DMS 273 treated with DMSO at 0.1 percent for 48 hours (cell line): ENCODE measurements at regions not wholly inside any gene's neighbourhood (a gene's known extent, or its start where the extent isn't known, plus 50 kb on each side); places are given as distances from the start of the nearest gene placed in this dataset.

Experiments
- DNase-seq: peaks from one replicate; lab custom pipeline; 2025; lab: John Stamatoyannopoulos, UW

DNA sequence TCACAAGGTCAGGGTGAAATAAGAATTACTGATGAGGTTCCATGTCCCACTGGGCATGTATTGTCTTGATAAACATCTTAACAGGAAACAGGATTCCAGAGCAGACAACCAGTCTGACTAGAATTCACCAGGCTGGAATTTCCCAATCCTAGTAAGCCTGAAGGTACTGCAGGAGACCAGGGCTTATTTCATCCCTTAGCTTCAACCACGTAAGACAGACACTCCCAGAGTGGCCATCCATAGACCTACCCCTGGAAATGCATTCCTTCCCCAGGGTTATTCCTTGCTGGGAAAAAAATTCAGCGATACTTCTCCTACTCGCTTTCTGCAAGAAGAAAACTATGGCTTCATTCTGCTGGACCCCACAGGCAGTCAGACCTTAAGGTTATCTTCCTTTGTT lies 785.4 kb downstream of the NR2F1-AS1 start:
- DNase-seq: no peak

DNA sequence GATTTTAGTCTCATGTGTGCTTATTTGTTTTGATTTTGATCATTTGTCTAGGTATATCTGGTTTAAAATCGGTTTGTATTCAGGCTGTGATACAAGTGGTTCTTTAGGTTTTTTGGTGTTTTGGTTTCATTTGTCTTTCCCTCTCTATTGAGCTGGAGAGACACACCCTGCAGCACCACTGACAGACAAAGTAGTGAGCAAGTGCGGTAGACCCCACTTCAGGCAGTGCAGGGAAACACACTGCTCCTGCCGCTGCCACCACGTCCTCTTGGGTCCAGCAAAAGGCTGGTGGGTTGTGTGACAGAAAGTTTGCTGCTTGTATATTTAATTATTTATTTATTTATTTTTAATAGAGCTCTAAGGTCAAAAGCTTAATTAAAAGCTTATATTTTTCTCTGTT lies 801.0 kb downstream of the NR2F1-AS1 start:
- no peak for DNase-seq

DNA sequence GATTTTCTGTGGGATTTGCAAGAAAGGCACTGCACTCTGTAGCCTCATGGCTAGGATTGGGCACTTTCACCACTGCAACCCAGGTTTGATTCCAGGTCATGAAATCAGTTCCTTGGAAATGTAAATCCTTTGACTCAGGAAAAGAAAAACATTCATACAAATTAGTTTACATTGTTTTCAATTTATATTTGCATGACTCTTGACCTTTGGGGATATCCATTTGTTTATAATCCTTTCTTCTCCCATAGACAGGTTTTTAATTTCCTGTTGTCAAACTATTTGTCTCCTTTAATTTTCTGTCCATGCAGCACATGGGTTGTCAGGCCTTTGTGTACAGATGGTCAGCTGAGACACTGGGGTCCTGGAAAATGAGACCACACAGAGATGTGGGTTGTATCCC lies 801.5 kb downstream of the NR2F1-AS1 start:
- no peak for DNase-seq

DNA sequence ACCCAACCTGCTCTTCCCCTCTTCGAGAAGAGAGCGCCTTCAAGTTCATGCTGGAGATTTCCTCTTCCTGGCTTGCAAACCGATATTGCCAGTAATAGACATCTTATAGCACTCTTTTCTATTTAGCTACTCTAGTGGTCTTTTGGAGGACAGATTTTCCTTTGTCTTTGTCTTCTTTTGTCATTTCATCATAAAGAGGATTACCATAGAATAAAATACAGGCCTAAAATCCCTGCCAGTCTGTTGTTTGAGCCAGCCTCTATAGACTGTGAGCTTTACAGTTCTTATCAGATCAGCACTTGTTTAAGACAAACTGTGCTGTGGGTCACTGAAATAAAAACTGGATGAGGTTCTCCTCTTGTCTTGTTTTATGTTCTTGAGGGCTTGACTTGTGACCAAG lies 802.8 kb downstream of the NR2F1-AS1 start:
- DNase-seq: no peak

DNA sequence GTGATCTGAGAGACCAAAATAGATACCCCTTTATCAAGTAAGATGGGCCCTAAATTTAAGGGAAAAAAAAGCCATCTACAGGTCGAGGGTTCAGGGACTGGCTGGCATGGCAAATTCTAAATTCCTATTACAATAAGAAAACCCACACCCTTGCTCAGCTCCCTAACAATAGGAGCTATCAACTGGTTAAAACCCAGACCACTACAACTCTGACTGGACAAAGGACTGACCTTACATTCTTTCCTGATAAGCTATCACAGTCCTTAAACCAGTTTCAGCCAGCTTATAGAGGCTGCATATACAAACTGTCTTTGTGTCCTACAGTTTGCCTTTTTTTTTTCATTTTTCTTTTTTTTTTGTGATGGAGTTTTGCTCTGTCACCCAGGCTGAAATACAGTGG lies 803.6 kb downstream of the NR2F1-AS1 start:
- DNase-seq: no peak

DNA sequence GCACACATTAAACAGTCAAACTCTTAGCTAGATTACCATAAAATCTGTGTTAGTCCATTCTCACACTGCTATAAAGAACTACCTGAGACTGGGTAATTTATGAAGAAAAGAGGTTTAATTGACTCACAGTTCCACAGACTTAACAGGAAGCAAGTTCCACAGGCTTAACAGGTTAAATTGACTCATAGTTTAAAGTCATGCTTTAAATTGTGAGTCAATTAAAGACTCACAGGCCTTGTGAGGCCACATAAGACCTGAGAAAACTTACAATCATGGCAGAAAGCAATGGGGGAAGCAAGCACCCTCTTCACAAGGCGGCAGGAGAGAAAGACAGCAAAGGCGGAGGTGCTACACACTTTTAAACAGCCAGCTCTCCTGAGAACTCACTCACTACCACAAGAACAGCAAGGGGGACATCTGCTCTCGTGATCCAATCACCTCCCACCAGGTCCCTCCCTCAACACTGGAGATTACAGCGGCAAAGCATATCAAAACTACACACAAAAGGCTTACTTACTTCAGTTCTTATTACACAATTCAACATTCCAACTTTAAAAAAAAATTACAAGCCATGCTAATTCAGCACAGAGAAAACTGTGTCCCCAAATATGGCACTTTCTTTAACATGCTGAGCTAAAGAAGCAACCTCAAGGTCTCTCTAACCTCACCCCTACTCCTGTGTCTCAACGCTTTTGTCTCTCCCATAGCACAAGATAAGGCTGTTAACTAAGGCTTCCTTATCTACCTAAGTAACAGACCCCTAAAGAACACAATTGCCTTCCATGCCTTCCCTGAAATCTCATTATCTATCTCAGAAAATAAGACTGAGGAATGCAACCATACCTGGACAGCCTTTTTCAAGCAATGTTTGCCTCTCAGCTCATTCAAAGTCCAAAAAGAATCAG lies 805.1 kb downstream of the NR2F1-AS1 start:
- DNase-seq: no peak

DNA sequence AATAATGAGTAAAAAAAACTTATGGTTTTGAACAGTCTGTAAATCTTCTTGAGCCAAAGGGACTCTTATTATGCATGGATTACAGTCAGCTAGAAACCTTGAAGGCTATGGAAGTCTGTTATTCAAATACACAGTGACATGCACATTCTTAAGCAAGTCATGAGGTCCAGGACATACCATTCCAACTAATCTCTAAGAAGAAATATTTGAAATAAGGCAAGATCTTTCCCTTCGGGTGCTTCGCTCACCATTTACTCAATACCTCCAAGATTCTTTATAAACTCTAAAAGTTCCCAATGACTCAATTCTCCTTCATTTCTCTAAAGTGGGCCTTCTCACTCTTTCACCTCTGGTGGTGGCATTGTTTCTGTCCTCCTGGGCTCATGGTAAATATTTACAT lies 811.0 kb downstream of the NR2F1-AS1 start:
- no peak for DNase-seq

DNA sequence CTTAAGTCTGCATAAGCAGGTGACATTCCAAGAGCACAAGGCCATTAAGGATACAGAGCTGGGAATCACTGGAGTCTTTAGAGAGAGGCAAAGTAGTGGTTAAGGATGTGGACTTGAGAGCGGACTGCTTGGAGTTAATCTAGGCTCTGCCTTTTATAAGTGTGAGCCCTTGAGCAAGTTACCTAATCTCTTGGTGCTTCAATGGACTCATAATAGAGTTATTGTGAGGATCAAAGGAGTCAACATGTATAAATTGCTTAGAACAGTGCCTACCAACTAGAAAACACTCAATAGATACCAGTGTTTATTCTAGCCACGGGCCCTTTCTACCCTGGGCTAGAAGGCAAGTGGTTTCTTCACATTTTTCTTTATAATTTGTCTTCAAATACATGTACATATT lies 819.4 kb downstream of the NR2F1-AS1 start:
- DNase-seq: no peak

DNA sequence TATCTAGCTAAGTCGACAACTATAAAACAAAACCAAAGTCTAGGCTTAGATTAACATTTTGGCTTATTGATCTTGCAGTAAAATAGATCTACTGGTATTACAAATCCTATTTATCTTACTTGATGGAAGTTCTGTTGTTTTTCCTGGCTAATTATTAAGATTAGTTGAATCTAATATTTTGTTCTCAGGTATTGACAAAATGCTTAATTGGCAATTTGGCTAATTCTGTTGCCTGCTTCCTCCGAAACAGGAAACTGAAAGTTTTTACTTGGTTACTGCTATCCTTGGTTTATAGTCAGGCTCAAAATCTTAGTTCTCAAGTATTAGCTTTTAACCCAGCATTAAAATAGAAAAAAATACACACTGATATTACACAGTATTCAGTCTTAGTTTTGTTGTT lies 820.5 kb downstream of the NR2F1-AS1 start:
- no peak for DNase-seq

DNA sequence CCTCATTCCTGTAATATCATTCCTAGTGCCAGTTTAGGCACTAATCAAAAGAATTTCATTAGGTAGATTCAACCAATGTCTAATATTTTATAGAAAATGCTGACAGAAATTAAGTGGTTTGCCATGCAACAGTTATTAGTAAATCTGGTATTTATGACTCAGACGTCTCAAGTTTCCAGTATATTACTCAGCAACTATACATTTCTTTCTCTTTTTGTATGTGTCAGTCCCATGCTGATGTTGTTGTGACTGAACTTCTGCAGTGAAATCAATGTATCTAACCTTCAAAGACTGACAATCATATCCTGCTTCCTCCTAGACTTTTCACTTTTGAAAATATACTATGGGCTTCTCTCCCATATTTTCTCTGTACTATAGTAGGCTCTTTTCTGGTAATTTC lies 822.5 kb downstream of the NR2F1-AS1 start:
- DNase-seq: no peak

DNA sequence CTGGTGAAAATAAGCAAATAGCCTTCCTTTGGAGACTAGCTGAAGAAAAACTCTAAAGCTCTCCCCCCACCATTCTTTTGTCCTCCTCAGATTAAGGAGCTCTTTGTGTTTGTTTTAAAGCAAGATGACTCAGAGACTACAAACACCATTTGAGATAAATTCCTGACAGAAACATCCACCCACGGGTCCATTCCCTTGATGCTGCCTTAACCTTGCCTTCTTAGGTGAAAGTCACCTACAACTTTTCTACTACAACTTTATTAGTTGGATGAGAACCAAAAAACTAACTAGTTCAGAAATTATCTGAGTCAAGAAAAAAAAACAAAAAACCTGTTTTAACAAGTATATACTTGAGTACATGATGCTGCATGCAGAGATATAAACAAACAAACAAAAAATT lies 831.1 kb downstream of the NR2F1-AS1 start:
- DNase-seq: no peak

DNA sequence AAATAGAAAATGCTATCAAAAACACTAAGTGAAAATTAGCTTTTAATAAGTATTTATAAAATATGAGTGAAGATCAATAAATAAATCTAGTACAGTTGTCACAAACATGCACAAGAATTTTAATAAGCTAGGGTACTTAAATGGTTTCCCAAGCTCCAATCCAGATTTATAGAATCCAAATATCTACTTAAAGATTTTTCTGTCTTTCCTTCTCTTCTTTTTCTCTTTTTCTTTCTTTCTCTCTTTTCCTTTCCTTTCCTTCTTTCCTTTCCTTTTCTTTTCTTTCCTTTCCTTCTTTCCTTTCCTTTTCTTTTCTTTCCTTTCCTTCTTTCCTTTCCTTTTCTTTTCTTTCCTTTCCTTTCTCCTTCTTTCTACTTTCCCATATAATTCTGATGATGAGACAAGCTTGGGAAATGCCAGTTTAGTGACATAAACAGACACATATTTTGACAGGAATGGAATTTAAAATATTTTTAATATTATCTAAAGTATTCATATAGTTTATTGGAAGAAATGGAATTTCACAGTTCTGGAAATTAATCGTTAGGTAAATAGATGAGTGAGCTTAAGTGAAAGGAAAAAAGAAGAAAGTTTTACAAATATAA lies 832.8 kb downstream of the NR2F1-AS1 start:
- no peak for DNase-seq

DNA sequence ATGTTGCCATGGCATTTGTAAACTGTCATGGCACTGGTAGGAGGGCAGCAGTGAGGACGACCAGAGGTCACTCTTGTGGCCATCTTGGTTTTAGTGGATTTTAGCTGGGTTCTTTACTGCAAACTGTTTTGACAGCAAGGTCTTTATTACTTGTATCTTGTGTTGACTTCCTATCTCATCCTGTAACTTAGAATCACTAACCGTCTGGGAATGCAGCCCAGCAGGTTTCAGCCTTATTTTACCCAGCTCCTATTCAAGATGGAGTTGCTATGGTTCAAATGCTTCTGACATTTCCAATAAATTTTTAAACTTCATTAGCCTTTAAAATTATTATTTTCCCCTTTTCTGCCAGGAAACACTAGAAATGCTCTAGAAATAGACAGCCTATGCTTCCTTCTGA lies 839.1 kb downstream of the NR2F1-AS1 start:
- DNase-seq: no peak

DNA sequence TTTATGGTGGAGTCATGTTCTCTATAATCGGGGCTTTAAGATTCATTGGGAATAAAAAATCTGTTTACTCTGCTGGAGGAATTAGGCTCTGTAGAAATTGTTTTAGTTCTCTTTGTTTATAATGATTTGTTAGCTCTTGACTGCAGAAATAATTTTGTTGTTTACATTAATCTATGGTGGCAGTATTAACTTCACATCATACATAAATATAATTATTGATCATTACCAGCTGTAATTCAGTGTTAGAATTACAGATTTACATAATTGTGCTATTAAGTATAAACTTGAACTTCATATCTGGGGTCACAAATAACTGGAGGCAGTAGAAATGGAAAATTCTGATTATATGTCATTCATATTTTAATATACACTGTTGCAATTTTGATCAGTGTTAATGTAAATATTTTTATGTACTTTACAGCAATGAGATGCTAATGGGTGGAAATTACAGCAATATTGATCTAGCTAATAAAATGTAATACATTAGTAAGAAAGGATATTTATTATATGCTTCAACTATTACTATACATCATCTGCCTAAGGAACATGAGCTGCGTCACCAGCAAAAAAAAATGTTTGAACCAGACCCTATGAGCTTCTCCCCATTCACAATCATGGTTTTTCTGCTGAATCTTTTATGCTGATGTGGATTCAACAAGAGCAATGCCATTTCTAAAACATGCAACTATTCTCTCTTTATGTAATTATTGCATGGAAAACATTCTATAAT lies 846.6 kb downstream of the NR2F1-AS1 start:
- DNase-seq: no peak

DNA sequence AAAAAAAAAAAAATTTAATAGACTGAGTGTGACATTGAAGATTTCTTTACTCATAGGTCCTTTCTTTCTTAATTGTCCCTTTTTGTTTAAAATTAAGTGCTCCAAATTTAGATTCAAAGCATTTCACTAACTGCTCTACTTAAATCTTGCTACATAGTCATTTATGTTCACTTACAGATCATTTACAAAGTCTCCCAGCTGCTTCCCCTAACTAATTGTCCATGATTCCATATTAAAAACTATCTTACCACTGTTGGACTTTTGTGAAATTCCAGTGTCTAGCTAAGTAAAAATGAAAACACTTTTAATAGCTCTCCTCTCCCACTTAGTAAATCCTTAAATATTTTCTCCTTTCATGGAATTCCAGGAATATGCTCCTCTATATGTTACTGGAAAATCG lies 850.5 kb downstream of the NR2F1-AS1 start:
- DNase-seq: no peak

DNA sequence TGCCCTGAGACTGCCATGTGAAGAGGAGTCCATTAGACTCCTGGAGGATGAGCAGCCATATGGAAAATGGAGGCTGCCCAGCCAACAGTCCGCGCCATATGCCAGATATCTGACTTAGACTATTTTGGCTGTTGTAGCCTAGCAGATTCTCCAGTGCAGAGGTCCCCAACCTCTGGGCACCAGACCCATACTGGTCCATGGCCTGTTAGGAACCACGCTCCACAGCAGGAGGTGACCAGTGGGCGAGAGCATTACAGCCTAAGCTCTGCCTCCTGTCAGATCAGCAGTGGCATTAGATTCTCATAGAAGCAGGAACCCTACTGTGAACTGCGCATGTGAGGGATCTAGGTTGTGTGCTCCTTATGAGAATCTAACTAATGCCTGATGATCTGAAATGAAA lies 851.9 kb downstream of the NR2F1-AS1 start:
- no peak for DNase-seq

DNA sequence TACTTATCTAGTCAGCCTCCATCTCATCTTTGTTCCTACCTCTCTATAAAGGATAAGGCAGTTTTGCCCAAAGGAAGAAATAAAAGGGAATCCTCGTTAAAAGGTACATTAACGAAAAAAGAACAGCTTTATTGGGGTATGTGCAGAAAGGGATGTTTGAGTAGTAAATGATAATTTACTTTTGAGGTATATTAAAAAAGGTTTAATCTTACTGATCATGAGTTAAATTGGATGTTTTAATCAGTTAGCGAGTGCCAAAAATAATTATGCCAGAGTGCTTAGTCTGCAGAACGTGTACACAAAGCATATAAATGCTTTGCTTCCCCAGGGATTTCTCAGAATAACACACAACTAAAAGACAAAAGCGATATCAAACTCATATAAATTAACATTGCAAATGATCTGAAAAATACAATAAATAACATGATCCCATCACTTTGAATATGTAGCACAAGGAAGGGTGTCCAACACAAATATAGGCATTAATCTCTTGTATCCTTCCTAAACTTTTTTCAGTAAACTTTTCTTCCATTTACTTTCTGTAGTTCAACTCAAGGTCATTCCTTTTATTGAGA lies 865.0 kb downstream of the NR2F1-AS1 start:
- no peak for DNase-seq

DNA sequence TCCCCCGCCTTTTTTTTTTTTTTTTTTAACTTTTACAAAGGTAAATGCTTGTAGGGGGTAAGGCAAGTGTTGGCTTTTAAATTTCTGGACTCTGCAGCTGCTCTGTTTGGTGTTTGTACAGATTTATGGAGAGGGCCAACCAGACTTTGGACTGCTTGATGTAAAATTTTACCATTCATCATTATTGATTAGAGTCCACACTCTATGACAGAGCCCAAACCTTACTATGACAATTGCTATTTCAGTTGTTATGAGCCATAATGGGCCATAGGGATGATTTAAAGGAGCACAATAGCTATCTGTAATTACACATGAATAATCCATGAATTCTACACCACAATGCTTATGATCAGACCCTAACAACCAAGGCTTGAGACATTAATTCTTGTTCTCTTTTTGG lies 867.2 kb downstream of the NR2F1-AS1 start:
- no peak for DNase-seq

DNA sequence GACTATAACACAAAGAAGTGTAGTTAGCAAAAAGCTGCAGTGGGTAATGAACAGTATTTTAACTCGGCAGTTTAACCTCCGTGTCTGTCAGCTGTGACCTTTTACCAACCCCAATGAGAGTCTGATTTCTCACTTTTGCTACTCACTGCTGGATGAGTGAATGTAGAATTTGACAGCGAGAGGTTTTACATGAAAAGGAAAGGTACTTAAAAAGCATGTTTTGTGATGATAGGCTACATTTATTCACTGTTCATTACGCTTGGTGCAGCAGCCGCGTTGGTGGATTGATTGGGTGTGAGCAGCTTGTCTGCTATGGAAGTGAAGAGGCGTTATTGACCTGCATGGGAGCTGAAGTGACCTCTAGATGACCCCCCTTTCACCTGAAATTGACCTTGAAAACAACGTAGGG lies 867.7 kb downstream of the NR2F1-AS1 start:
- DNase-seq: no peak

DNA sequence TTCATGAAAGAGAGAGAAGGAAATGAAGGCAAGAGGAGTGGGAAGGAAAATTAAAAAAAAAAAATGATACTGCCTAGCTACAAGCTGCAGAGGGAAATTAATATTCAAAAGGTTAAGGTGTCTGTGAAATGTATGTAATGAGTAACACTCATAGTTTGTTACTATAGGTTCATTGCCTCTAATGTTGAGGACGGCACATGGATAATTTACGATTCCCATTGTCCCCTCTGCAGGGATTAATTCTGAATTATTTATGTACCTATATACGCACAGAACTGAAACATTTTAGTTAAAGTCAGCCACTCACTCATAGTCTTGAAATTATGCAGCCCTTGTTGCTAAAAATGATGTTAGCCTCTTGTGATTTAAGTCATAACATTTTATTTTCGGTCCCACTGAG lies 869.1 kb downstream of the NR2F1-AS1 start:
- no peak for DNase-seq

DNA sequence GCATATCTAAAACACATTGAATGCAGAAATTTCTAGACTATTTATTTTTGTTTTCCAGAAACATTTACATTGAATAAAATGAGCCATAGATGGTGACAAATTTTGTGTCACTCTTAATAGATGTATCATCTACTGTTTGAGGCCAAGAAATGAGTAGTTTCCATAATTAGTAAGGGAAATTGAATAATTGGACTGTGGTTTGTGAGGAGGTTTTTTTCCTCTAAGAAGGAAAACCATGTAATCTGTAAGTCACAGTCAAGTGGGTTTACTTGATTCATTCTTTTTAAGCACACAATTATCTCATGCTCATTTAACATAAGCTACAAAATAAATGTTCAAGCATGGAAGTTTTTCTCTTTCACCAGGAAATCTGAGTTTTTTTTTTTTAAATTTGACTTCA lies 876.4 kb downstream of the NR2F1-AS1 start:
- no peak for DNase-seq

DNA sequence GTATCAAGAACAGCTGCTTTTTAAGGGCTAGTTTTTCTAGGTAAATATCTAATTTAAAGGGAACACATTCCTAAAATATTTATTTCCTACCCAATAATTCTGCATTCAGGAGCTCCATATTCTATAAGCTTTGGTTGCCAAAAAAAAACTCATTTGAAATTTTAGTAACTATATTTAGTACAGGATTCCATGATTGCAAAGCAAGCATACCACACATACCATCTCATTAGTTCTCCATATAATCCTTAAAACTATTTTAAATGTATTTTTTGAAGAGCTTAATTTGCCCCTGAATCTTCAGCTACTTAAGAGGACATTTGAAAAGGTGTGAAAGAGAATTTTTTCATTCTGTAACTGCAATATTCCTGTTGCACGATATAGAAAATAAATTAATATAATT lies 877.0 kb downstream of the NR2F1-AS1 start:
- no peak for DNase-seq
